Karpas-422 (cell line): ENCODE measurements at regions not wholly inside any gene's neighbourhood (a gene's known extent, or its start where the extent isn't known, plus 50 kb on each side); places are given as distances from the start of the nearest gene placed in this dataset.

Experiments used
- DNase-seq: peaks from one replicate; pipeline ENCODE4 v3.0.0-alpha.2; 2015
- H2AFZ ChIP-seq: fragments of 200-600 bp; sonication (generic); 2 replicates; pipeline ENCODE4 v1.6.1; 2014; ENCODE audit warnings: antibody characterized with exemption, low read length, mixed read lengths
- H3K27ac ChIP-seq: fragments of 200-600 bp; sonication (generic); 2 replicates; pipeline ENCODE4 v1.5.1; 2014; ENCODE audit warnings: mild to moderate bottlenecking, low read length, moderate library complexity
- H3K27me3 ChIP-seq: fragments of 200-600 bp; sonication (generic); 2 replicates; pipeline ENCODE4 v1.6.1; 2014; ENCODE audit warnings: low read length, mixed read lengths
- H3K36me3 ChIP-seq: fragments of 200-600 bp; sonication (generic); 2 replicates; pipeline ENCODE4 v1.6.1; 2014; ENCODE audit warnings: low read length, mixed read lengths; ENCODE audit not compliant: insufficient read depth
- H3K4me1 ChIP-seq: fragments of 200-600 bp; sonication (generic); 2 replicates; pipeline ENCODE4 v1.6.1; 2014; ENCODE audit warnings: mild to moderate bottlenecking, low read length, mixed read lengths
- H3K4me2 ChIP-seq: fragments of 200-600 bp; sonication (generic); 2 replicates; pipeline ENCODE4 v1.6.1; 2014; ENCODE audit warnings: low read length, low read depth, mild to moderate bottlenecking; ENCODE audit not compliant: poor library complexity, severe bottlenecking
- H3K4me3 ChIP-seq: fragments of 200-600 bp; sonication (generic); 2 replicates; pipeline ENCODE4 v1.5.1; 2014; ENCODE audit warnings: mild to moderate bottlenecking, antibody characterized with exemption, low read length, mixed read lengths
- H3K79me2 ChIP-seq: fragments of 200-600 bp; sonication (generic); 2 replicates; pipeline ENCODE4 v1.6.1; 2014; ENCODE audit warnings: mild to moderate bottlenecking, low read length, mixed read lengths
- H3K9ac ChIP-seq: fragments of 200-600 bp; sonication (generic); 2 replicates; pipeline ENCODE4 v1.6.0; 2014; ENCODE audit warnings: low read length
- H3K9me2 ChIP-seq: fragments of 200-600 bp; sonication (generic), shearing (Covaris generic); replicated peaks from 2 replicates; pipeline ENCODE4 v1.6.0; 2014; ENCODE audit warnings: mild to moderate bottlenecking, low read length, moderate library complexity; ENCODE audit not compliant: insufficient read depth
- H3K9me3 ChIP-seq: fragments of 300-700, 200-600 bp; sonication (generic); 2 replicates; pipeline ENCODE4 v1.6.1; 2014; ENCODE audit warnings: low read length, mixed read lengths
- H4K20me1 ChIP-seq: fragments of 200-600 bp; sonication (generic); 2 replicates; pipeline ENCODE4 v1.6.1; 2014; ENCODE audit warnings: mild to moderate bottlenecking, antibody characterized with exemption, low read length, low read depth; ENCODE audit not compliant: insufficient read depth

DNA sequence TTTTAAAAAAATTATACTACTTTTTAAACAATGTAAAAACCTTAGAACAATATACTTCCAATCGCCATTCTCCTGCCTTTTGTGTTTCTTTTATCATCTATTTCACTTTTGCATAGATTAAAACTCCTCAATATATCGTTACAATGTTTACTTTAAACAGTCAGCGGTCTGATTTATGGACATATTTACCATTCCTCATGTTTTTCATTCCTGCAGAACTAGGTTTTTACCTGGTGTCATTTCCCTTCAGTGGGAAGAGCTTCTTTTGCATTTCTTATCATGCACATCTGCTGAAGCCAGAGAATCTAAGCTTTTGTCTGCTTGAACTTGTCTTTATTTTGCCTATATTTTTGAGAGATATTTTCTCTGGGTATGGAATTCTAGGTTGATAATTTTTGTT lies 277.4 kb upstream of the PLXNA2 start:
- H3K4me2 ChIP-seq: no peak overlapping the region
- DNase-seq: no peak
- no peak overlapping the region for H2AFZ ChIP-seq
- no peaks in the 10 kb centered on the region for H4K20me1 ChIP-seq
- no peak overlapping the region for H3K27ac ChIP-seq
- H3K9me2 ChIP-seq: no peaks in the 10 kb centered on the region
- no peaks in the 10 kb centered on the region for H3K4me1 ChIP-seq
- H3K79me2 ChIP-seq: no peaks in the 10 kb centered on the region
- no peaks in the 10 kb centered on the region for H3K27me3 ChIP-seq
- H3K36me3 ChIP-seq: no peaks in the 10 kb centered on the region
- H3K9ac ChIP-seq: no peak overlapping the region
- H3K9me3 ChIP-seq: no peaks in the 10 kb centered on the region
- no peak overlapping the region for H3K4me3 ChIP-seq

DNA sequence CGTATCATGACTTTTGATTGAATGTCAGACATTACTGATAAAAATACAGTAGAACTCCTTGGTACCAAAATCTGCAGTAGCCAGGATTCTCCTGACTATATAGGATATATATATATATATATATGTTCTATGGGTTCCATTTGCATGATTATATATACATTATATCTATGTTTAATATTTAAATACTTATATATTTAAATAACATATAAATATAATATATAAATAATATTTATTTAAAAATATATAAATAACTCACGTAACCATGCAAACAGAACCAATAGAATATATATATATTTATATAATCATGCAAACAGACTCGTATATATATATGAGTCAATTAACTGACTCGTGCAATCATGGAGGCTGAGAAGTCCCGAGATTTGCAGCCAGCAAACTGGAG lies 278.8 kb upstream of the PLXNA2 start:
- H2AFZ ChIP-seq: no peak overlapping the region
- no peak for DNase-seq
- H3K9me3 ChIP-seq: no peaks in the 10 kb centered on the region
- H3K4me1 ChIP-seq: no peaks in the 10 kb centered on the region
- H3K79me2 ChIP-seq: no peaks in the 10 kb centered on the region
- no peaks in the 10 kb centered on the region for H4K20me1 ChIP-seq
- no peaks in the 10 kb centered on the region for H3K27me3 ChIP-seq
- H3K9ac ChIP-seq: no peak overlapping the region
- H3K36me3 ChIP-seq: no peaks in the 10 kb centered on the region
- H3K4me3 ChIP-seq: no peak overlapping the region
- H3K9me2 ChIP-seq: no peaks in the 10 kb centered on the region
- no peak overlapping the region for H3K27ac ChIP-seq
- H3K4me2 ChIP-seq: no peak overlapping the region

DNA sequence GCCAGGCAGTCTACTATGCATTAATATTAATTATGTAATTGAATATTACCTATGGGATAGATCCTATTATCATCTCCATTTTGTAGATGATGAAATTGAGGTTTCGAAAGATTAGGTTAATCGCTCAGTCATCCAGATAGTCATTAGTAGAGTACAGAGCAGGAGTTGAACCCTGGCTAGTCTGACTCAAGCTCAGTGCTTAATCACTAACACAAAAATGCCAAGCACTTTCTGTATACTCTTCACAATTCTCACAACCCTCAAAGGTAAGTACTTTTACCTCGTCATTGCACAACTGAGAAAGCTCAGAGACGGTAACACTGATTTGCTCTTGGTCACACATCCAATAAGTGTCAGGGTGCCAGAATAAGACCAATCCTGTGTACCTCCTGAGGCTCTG lies 280.2 kb upstream of the PLXNA2 start:
- Histone ChIP-seq H3K27me3 (no peaks in the 10 kb centered on the region), H3K79me2 (no peaks in the 10 kb centered on the region), H3K9ac (no peak overlapping the region), H3K36me3 (no peaks in the 10 kb centered on the region), H4K20me1 (no peaks in the 10 kb centered on the region), H3K4me3 (no peak overlapping the region), H3K9me2 (no peaks in the 10 kb centered on the region), H3K4me2 (no peak overlapping the region), H3K9me3 (no peaks in the 10 kb centered on the region), H3K4me1 (no peaks in the 10 kb centered on the region), H2AFZ (no peak overlapping the region), H3K27ac (no peak overlapping the region)
- no peak for DNase-seq

DNA sequence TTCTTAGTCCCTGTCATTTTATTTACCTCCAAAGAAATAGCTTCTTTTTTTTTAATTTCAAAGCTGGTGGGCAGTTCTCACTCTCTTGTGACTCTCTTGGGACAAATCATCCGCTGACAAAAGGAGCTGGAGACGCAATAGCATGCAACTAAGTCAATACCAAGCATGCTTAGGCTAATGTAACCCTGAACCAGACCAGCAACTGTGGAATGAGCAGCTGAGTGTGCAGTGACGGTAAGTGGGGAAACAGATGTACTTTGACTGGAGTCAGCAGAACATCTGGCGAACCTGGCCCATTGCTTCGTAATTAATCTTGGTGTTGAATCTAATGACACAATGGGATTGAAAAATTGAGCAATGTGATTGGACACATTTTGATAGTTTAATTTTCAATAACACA lies 280.7 kb upstream of the PLXNA2 start:
- no peak for DNase-seq
- Histone ChIP-seq H3K4me1 (no peaks in the 10 kb centered on the region), H3K36me3 (no peaks in the 10 kb centered on the region), H3K27ac (no peak overlapping the region), H3K79me2 (no peaks in the 10 kb centered on the region), H3K9ac (no peak overlapping the region), H3K9me3 (no peaks in the 10 kb centered on the region), H3K4me2 (no peak overlapping the region), H3K27me3 (no peaks in the 10 kb centered on the region), H3K4me3 (no peak overlapping the region), H3K9me2 (no peaks in the 10 kb centered on the region), H4K20me1 (no peaks in the 10 kb centered on the region), H2AFZ (no peak overlapping the region)

DNA sequence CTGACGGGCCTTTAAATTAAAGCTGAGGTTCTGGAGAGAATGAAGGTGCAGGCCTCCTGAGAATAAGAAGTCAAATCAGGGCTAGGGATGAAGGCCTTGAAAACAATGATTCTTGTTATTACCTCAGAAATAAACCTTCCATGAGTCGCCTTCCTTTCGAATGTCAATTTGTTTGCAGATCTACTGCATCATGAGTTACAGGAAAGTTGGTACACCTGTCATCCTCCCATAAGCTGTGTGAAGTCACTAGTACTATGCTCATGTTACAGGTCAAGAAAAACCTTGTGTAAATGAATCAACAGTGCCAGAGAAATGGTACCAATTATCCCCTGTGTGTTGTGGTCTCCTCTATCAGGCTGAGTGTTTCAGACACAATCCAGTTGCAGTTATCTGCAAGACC lies 281.2 kb upstream of the PLXNA2 start:
- Histone ChIP-seq H3K4me3 (no peak overlapping the region), H2AFZ (no peak overlapping the region), H3K4me2 (no peak overlapping the region), H3K79me2 (no peaks in the 10 kb centered on the region), H3K27ac (no peak overlapping the region), H3K9me3 (no peaks in the 10 kb centered on the region), H3K9ac (no peak overlapping the region), H4K20me1 (no peaks in the 10 kb centered on the region), H3K4me1 (no peaks in the 10 kb centered on the region), H3K27me3 (no peaks in the 10 kb centered on the region), H3K9me2 (no peaks in the 10 kb centered on the region), H3K36me3 (no peaks in the 10 kb centered on the region)
- DNase-seq: no peak

DNA sequence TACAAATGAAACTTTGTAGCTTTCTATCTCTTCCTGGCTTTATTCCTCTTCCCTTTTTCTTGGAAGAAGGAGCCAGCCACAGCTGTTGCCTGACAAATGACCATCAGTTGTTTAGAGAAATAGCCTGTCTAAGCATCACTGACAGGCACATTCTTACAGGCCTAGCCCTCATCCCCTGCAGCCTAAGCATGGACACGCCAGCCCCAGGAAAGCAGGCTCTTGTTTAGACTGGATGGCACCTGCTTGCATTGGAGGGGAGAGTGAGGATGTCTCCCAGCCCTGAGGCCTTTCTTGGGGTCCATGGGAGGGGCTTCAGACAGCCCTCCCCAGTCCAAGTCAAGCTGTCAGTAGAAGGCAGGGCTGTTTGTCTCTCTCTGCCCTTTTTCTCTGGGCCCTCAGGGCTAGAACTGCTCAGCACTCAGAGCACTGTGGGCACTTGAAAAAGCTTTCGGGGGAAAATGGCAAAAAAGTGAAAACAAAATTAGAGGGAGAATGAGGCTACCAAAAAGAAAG lies 282.5 kb upstream of the PLXNA2 start:
- H3K27me3 ChIP-seq: no peaks in the 10 kb centered on the region
- H3K9ac ChIP-seq: no peak overlapping the region
- no peak overlapping the region for H3K27ac ChIP-seq
- H3K4me1 ChIP-seq: no peaks in the 10 kb centered on the region
- no peaks in the 10 kb centered on the region for H3K9me3 ChIP-seq
- H4K20me1 ChIP-seq: no peaks in the 10 kb centered on the region
- H3K9me2 ChIP-seq: no peaks in the 10 kb centered on the region
- no peak for DNase-seq
- no peak overlapping the region for H2AFZ ChIP-seq
- no peaks in the 10 kb centered on the region for H3K36me3 ChIP-seq
- H3K79me2 ChIP-seq: no peaks in the 10 kb centered on the region
- no peak overlapping the region for H3K4me3 ChIP-seq
- H3K4me2 ChIP-seq: no peak overlapping the region

DNA sequence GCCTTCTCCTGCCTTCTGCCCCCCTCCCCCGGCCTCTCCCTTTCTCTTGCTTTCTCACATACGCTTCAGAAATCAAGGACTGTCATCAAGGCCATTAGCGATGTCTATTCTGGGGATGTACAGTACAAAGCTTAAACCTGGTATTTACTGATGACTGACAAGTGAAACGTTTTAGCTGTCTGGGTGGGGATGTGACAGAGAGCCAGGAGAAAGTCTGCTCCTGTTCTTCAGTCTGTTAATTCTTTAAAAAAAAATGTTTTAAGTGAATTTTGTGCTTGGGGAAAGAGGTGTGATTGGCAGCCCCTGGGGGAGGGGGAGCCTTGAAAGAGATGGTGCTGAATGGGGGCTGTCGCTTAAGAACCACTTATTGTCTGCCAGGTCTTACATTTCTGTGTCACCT lies 283.0 kb upstream of the PLXNA2 start:
- no peak overlapping the region for H3K27ac ChIP-seq
- H3K9me2 ChIP-seq: no peaks in the 10 kb centered on the region
- no peak overlapping the region for H3K4me3 ChIP-seq
- no peak overlapping the region for H3K4me2 ChIP-seq
- H3K4me1 ChIP-seq: no peaks in the 10 kb centered on the region
- H4K20me1 ChIP-seq: no peaks in the 10 kb centered on the region
- H2AFZ ChIP-seq: no peak overlapping the region
- H3K9me3 ChIP-seq: no peaks in the 10 kb centered on the region
- no peak for DNase-seq
- no peaks in the 10 kb centered on the region for H3K27me3 ChIP-seq
- no peaks in the 10 kb centered on the region for H3K79me2 ChIP-seq
- no peak overlapping the region for H3K9ac ChIP-seq
- H3K36me3 ChIP-seq: no peaks in the 10 kb centered on the region

DNA sequence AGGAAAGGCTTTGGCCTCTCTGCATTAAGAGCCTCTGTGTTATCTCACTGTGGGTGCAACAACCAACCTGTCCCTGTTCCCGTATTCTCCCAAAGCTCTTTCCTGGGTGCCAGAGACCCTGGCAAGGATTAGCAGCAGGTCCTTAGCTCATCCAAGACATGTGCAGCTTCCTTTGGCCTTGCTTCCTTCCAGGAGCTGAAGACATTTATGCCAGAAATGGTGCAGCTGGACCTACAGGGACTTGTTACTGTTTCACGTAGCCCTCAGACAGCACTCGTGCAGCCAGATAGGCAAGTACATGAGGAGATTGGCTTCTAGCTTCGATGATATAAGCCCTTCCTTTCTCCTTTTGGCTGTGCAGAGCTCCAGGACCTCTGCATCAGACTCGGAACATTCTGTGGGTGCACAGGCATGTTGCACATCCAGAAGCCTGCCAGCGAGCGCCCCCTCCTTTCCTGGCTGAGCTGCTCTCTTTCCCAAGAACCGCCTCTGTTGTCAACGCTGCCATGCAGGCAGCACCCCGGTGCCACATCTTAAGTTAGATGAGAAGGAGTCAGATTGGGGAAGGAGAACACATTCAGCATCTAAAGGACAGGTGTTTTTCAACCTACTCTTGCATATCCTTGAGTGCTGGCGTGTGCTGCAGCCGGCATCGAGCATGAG lies 284.5 kb upstream of the PLXNA2 start:
- Histone ChIP-seq H3K9ac (no peak overlapping the region), H3K36me3 (no peaks in the 10 kb centered on the region), H3K9me3 (no peaks in the 10 kb centered on the region), H3K4me1 (no peaks in the 10 kb centered on the region), H2AFZ (no peak overlapping the region), H3K27ac (no peak overlapping the region), H3K4me2 (no peak overlapping the region), H3K4me3 (no peak overlapping the region), H3K79me2 (no peaks in the 10 kb centered on the region), H3K9me2 (no peaks in the 10 kb centered on the region), H4K20me1 (no peaks in the 10 kb centered on the region), H3K27me3 (no peaks in the 10 kb centered on the region)
- DNase-seq: no peak
